Neural cell (in vitro differentiated cells): ENCODE measurements at regions not wholly inside any gene's neighbourhood (a gene's known extent, or its start where the extent isn't known, plus 50 kb on each side); places are given as distances from the start of the nearest gene placed in this dataset.

ENCODE experiments used
- CTCF ChIP-seq: fragments of 450-650 bp; IDR thresholded peaks from 2 replicates; pipeline ENCODE4 v1.5.1; 2014; ENCODE audit warnings: antibody characterized with exemption, mild to moderate bottlenecking, moderate library complexity; ENCODE audit not compliant: poor library complexity, severe bottlenecking
- EP300 ChIP-seq: fragments of 450-650 bp; conservative IDR thresholded peaks from 2 replicates; pipeline ENCODE4 v1.6.1; 2014; ENCODE audit warnings: antibody characterized with exemption, mild to moderate bottlenecking, moderate library complexity; ENCODE audit not compliant: poor library complexity, severe bottlenecking
- EZH2 ChIP-seq: fragments of 200-600, 300-800 bp; shearing (Covaris generic), sonication (generic); IDR thresholded peaks from 2 replicates; pipeline ENCODE4 v1.6.1; 2014; ENCODE audit warnings: antibody characterized with exemption, low read length, borderline replicate concordance, mild to moderate bottlenecking; ENCODE audit not compliant: insufficient read depth, poor library complexity, severe bottlenecking
- MXI1 ChIP-seq: fragments of 450-650 bp; conservative IDR thresholded peaks from 2 replicates; pipeline ENCODE4 v1.6.1; 2014; ENCODE audit warnings: antibody characterized with exemption, mild to moderate bottlenecking; ENCODE audit not compliant: poor library complexity, severe bottlenecking
- POLR2AphosphoS5 ChIP-seq: IDR thresholded peaks from 2 replicates; pipeline ENCODE4 v1.6.1; 2012
- RAD21 ChIP-seq: fragments of 450-650 bp; conservative IDR thresholded peaks from 2 replicates; pipeline ENCODE4 v1.6.1; 2014; ENCODE audit warnings: antibody characterized with exemption, mild to moderate bottlenecking, moderate library complexity
- REST ChIP-seq: IDR thresholded peaks from 2 replicates; pipeline ENCODE4 v1.6.1; 2012; ENCODE audit warnings: borderline replicate concordance
- SMC3 ChIP-seq: fragments of 450-650 bp; conservative IDR thresholded peaks from 2 replicates; pipeline ENCODE4 v1.6.1; 2014; ENCODE audit warnings: antibody characterized with exemption, mild to moderate bottlenecking, moderate library complexity; ENCODE audit not compliant: poor library complexity

- no peak for TF ChIP-seq EZH2
- no peak for TF ChIP-seq CTCF
- no peak for TF ChIP-seq SMC3
- no peak for TF ChIP-seq EP300
- no peak for TF ChIP-seq RAD21
- no peak for TF ChIP-seq MXI1
- no peak for TF ChIP-seq REST
- TF ChIP-seq POLR2AphosphoS5 = no peak
Measured at GRCh38 chr5:109937951-109938350, 248.2 kb downstream of the MAN2A1 start.
